ENCODE measurements at regions not wholly inside any gene's neighbourhood (a gene's known extent, or its start where the extent isn't known, plus 50 kb on each side); places are given as distances from the start of the nearest gene placed in this dataset.

DNA sequence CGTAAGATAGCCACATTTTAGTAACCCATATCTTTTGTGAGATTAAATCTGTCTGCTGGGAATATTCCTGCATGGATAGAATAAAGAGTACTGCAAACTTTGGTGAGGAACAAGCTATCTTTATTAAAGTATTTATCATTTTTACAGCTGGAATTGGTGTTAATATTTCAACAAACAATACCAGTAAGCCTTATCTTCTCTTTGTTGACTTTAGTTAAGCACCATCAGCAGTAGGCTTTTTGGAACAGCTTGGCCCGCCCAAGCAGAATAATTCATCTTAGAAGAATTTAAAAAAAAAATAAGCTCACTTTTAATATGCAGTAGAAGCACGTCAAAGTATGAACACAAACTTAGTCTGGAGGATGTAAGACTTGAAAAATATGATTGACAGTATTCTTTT, 917.8 kb upstream of the ADGRB3 start:
- H3K27me3 ChIP-seq (replicated peaks; ENCODE audit: insufficient read depth): no peaks in the 10 kb centered on the region
- no peaks in the 10 kb centered on the region for H3K36me3 ChIP-seq
- H3K4me3 ChIP-seq: no peak overlapping the region
- intact Hi-C loops (cut with DNase I): no loop called here
- H3K9me3 ChIP-seq: no peaks in the 10 kb centered on the region
- TF ChIP-seq POLR2A (IDR thresholded peaks at IDR 0.05) (no peak), POLR2AphosphoS5 (IDR thresholded peaks at IDR 0.05) (no peak)
- TF ChIP-seq, protein P1, sequence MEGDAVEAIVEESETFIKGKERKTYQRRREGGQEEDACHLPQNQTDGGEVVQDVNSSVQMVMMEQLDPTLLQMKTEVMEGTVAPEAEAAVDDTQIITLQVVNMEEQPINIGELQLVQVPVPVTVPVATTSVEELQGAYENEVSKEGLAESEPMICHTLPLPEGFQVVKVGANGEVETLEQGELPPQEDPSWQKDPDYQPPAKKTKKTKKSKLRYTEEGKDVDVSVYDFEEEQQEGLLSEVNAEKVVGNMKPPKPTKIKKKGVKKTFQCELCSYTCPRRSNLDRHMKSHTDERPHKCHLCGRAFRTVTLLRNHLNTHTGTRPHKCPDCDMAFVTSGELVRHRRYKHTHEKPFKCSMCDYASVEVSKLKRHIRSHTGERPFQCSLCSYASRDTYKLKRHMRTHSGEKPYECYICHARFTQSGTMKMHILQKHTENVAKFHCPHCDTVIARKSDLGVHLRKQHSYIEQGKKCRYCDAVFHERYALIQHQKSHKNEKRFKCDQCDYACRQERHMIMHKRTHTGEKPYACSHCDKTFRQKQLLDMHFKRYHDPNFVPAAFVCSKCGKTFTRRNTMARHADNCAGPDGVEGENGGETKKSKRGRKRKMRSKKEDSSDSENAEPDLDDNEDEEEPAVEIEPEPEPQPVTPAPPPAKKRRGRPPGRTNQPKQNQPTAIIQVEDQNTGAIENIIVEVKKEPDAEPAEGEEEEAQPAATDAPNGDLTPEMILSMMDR (IDR thresholded peaks at IDR 0.05): no peak
- H3K27ac ChIP-seq: no peak overlapping the region
- DNase-seq (ENCODE audit: low spot score): no peak
- H3K4me1 ChIP-seq (replicated peaks): no peaks in the 10 kb centered on the region
- WGBS: 27% methylated on average over 3 of the region's 3 CpGs

DNA sequence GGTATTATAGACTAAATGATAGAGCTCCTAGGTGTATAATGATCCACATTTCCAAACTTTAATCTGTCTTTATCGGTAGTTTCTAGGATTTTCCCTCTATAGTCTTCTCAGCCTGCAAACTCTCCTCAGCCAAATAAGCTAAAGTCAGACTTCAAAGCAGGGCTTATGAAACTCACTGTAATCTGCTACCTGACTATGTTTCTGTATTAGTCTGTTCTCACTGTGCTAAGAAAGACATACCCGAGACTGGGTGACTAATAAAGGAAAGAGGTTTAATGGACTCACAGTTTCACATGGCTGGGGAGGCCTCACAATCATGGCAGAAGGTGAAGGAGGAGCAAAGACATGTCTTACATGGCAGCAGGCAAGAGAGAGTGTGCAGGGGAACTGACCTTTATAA, 928.7 kb upstream of the ADGRB3 start:
- H3K4me3 ChIP-seq: no peak overlapping the region

DNA sequence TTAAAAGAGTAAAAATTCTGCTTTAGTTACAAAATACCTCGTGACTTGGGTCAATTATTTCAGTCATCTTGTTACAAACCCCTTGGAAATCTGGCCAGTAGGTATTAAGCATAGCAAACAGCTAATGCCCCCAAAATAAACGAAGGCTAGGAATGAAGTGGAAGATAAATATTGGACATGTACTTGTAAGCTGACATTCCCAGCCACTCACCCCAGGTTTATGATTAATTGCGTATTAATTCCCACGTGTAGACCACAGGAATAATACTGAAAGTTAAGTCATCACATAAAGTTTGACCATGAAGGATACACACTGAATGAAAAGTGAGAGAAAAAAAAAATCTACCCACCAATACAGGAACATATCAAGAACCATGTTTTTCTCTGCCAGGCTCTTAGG, 936.5 kb upstream of the ADGRB3 start:
- intact Hi-C loops (cut with DNase I): no loop called here
- H3K4me3 ChIP-seq: no peak overlapping the region
- no peaks in the 10 kb centered on the region for H3K4me1 ChIP-seq (replicated peaks)
- no peak overlapping the region for H3K27ac ChIP-seq
- TF ChIP-seq, protein P1 (IDR thresholded peaks at IDR 0.05): no peak
- TF ChIP-seq POLR2A (IDR thresholded peaks at IDR 0.05): no peak
- TF ChIP-seq POLR2AphosphoS5 (IDR thresholded peaks at IDR 0.05): no peak
- no peak for DNase-seq (ENCODE audit: low spot score)
- H3K9me3 ChIP-seq: no peaks in the 10 kb centered on the region
- no peaks in the 10 kb centered on the region for H3K36me3 ChIP-seq
- no peaks in the 10 kb centered on the region for H3K27me3 ChIP-seq (replicated peaks; ENCODE audit: insufficient read depth)
- 50% methylated on average over 4 of the region's 4 CpGs for WGBS

More for the DNA sequence above, 928.7 kb upstream of the ADGRB3 start:
- no peaks in the 10 kb centered on the region for H3K36me3 ChIP-seq
- H3K27ac ChIP-seq: no peak overlapping the region
- no peak for DNase-seq (ENCODE audit: low spot score)
- TF ChIP-seq, protein P1 (IDR thresholded peaks at IDR 0.05): no peak
- no peak for TF ChIP-seq POLR2A (IDR thresholded peaks at IDR 0.05)
- TF ChIP-seq POLR2AphosphoS5 (IDR thresholded peaks at IDR 0.05): no peak
- H3K27me3 ChIP-seq (replicated peaks; ENCODE audit: insufficient read depth): no peaks in the 10 kb centered on the region
- no peaks in the 10 kb centered on the region for H3K4me1 ChIP-seq (replicated peaks)
- 90% methylated on average over 2 of the region's 2 CpGs for WGBS
- intact Hi-C loops (cut with DNase I): no loop called here
- H3K9me3 ChIP-seq: no peaks in the 10 kb centered on the region

DNA sequence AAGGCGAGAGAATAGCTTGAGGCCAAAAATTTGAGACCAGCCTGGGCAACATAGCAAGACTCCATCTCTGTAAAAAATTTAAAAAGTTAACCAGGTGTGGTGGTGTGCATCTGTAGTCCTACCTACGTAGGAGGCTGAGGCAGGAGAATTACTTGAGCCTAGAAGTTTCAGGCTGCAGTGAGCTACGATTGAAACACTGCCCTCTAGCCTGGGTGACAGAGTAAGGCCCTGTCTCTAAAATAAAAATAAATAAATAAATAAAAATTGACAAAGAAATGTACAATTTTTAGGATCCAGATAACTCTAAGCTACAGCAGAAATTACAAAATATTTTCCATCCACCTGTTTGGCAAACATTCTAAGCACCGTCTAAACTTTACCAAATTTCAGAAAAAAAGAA, 941.0 kb upstream of the ADGRB3 start:
- Histone ChIP-seq H3K9me3 (no peaks in the 10 kb centered on the region), H3K4me3 (no peak overlapping the region), H3K36me3 (no peaks in the 10 kb centered on the region), H3K27me3 (replicated peaks; ENCODE audit: insufficient read depth) (no peaks in the 10 kb centered on the region), H3K27ac (no peak overlapping the region), H3K4me1 (replicated peaks) (no peaks in the 10 kb centered on the region)
- 83% methylated on average over 4 of the region's 4 CpGs for WGBS
- TF ChIP-seq, protein P1 (IDR thresholded peaks at IDR 0.05): no peak
- TF ChIP-seq POLR2A (IDR thresholded peaks at IDR 0.05) (no peak), POLR2AphosphoS5 (IDR thresholded peaks at IDR 0.05) (no peak)
- intact Hi-C loops (cut with DNase I): no loop called here
- no peak for DNase-seq (ENCODE audit: low spot score)

DNA sequence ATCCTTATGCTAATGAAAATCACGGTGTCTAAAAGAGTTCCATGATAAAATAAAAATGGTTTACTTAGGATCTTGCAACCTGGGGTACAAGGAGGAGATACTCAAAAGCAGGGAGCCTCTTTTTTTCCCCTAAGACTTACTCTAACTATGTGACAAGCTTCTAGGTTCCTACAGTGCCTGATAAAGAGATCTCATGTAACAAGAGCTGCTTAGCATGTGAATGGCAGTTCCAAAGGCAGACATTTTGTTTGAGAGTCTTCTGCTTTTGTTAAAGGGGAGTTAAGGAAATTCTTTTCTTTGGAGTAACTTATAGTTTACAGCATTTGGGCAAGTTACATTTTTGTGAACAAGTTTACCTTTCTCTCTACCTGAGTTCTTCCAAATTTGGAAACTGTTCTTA, 945.8 kb upstream of the ADGRB3 start:
- Histone ChIP-seq H3K27me3 (replicated peaks; ENCODE audit: insufficient read depth) (no peaks in the 10 kb centered on the region), H3K9me3 (no peaks in the 10 kb centered on the region), H3K27ac (no peak overlapping the region), H3K4me3 (no peak overlapping the region), H3K36me3 (no peaks in the 10 kb centered on the region), H3K4me1 (replicated peaks) (no peaks in the 10 kb centered on the region)
- TF ChIP-seq, protein P1 (IDR thresholded peaks at IDR 0.05): no peak
- TF ChIP-seq POLR2A (IDR thresholded peaks at IDR 0.05) (no peak), POLR2AphosphoS5 (IDR thresholded peaks at IDR 0.05) (no peak)
- WGBS: 79% methylated on average over 1 of the region's 1 CpG
- no peak for DNase-seq (ENCODE audit: low spot score)
- intact Hi-C loops (cut with DNase I): no loop called here

All from prostate gland (tissue), 2 donors.